ENCODE measurements at regions not wholly inside any gene's neighbourhood (a gene's known extent, or its start where the extent isn't known, plus 50 kb on each side); places are given as distances from the start of the nearest gene placed in this dataset.

DNA sequence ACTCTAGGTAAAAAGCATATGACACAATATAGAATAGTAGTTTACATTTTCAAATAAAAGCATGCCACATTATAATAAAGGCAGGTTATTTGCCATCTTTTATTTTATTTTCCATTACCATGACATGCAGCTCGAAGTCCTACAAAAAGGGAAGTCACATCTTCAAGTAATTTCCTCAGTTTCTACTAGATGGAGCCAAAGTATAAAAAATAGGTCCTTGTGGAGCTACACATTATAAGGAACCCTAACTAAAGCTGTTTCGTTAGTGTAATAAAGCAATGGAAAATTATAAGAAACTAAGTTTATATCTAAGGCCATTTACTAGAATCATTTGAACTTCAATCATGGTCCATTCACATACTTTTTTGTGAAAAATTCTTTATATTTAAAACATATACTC, 674.5 kb downstream of the KCNJ3 start:
- Histone ChIP-seq H3K36me3 (ENCODE audit: insufficient read depth, low read length) (no peaks in the 10 kb centered on the region), H3K79me2 (ENCODE audit: insufficient read depth, low read length) (no peaks in the 10 kb centered on the region), H3K27me3 (ENCODE audit: insufficient read depth, low read length) (no peaks in the 10 kb centered on the region), H3K9ac (ENCODE audit: low read length) (no peak overlapping the region), H3K4me2 (ENCODE audit: low read length) (no peak overlapping the region), H3K4me1 (ENCODE audit: insufficient read depth, low read length) (no peaks in the 10 kb centered on the region), H4K20me1 (ENCODE audit: insufficient read depth, low read length) (no peaks in the 10 kb centered on the region), H3K9me3 (ENCODE audit: insufficient read depth, low read depth, low read length) (no peaks in the 10 kb centered on the region), H3K27ac (ENCODE audit: low read depth, low read length) (no peak overlapping the region), H2AFZ (ENCODE audit: low read depth, low read length) (no peak overlapping the region), H3K4me3 (ENCODE audit: insufficient read depth, low read depth, low read length) (no peak overlapping the region)
- Mint-ChIP-seq H3K27me3 (ENCODE audit: low read depth, unreplicated experiment) (no peaks in the 10 kb centered on the region), H3K4me1 (ENCODE audit: low read depth, unreplicated experiment) (peaks cover 5% of the 10 kb centered on the region), H3K27ac (ENCODE audit: unreplicated experiment) (no peak overlapping the region), H3K4me3 (ENCODE audit: unreplicated experiment) (no peak overlapping the region), H3K9me3 (ENCODE audit: unreplicated experiment) (no peaks in the 10 kb centered on the region), H3K36me3 (ENCODE audit: low read depth, unreplicated experiment) (no peaks in the 10 kb centered on the region)
- FAIRE-seq (no peak), DNase-seq (ENCODE audit: low read depth) (peak; percentile 1)
- TF ChIP-seq EZH2 (IDR thresholded peaks at IDR 0.05; ENCODE audit: insufficient read depth, low read length) = no peak
- TF ChIP-seq, protein P1, sequence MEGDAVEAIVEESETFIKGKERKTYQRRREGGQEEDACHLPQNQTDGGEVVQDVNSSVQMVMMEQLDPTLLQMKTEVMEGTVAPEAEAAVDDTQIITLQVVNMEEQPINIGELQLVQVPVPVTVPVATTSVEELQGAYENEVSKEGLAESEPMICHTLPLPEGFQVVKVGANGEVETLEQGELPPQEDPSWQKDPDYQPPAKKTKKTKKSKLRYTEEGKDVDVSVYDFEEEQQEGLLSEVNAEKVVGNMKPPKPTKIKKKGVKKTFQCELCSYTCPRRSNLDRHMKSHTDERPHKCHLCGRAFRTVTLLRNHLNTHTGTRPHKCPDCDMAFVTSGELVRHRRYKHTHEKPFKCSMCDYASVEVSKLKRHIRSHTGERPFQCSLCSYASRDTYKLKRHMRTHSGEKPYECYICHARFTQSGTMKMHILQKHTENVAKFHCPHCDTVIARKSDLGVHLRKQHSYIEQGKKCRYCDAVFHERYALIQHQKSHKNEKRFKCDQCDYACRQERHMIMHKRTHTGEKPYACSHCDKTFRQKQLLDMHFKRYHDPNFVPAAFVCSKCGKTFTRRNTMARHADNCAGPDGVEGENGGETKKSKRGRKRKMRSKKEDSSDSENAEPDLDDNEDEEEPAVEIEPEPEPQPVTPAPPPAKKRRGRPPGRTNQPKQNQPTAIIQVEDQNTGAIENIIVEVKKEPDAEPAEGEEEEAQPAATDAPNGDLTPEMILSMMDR (IDR thresholded peaks at IDR 0.05; ENCODE audit: insufficient read depth, low read depth, low read length) = peak; percentile 49

DNA sequence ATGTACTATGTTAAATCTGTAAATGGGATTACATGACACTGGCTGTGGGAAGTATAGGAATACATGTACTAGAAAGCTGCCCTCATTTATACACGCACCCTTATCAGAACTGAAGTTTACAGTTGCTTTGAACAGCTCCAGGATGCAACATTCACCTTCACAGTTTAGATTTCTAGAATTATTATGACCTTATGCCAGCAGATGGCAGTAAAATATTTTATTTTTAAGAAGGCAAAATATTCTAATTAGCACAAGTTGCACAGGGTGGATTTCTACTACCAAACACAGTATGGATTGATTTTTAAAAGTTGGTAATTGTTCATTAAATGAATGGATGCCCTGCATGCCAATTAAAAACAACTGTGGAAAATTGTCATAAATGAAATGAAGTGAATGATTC, 670.4 kb downstream of the KCNJ3 start:
- Mint-ChIP-seq H3K36me3 (ENCODE audit: low read depth, unreplicated experiment) (no peaks in the 10 kb centered on the region), H3K4me1 (ENCODE audit: low read depth, unreplicated experiment) (no peaks in the 10 kb centered on the region), H3K27ac (ENCODE audit: unreplicated experiment) (no peak overlapping the region), H3K9me3 (ENCODE audit: unreplicated experiment) (no peaks in the 10 kb centered on the region), H3K4me3 (ENCODE audit: unreplicated experiment) (no peak overlapping the region), H3K27me3 (ENCODE audit: low read depth, unreplicated experiment) (no peaks in the 10 kb centered on the region)
- H4K20me1 ChIP-seq (ENCODE audit: insufficient read depth, low read length) = no peaks in the 10 kb centered on the region
- H3K9ac ChIP-seq (ENCODE audit: low read length) = no peak overlapping the region
- no peaks in the 10 kb centered on the region for H3K79me2 ChIP-seq (ENCODE audit: insufficient read depth, low read length)
- no peak overlapping the region for H2AFZ ChIP-seq (ENCODE audit: low read depth, low read length)
- TF ChIP-seq, protein P1 (IDR thresholded peaks at IDR 0.05; ENCODE audit: insufficient read depth, low read depth, low read length) = peak; percentile 38
- no peak for TF ChIP-seq EZH2 (IDR thresholded peaks at IDR 0.05; ENCODE audit: insufficient read depth, low read length)
- no peaks in the 10 kb centered on the region for H3K9me3 ChIP-seq (ENCODE audit: insufficient read depth, low read depth, low read length)
- no peaks in the 10 kb centered on the region for H3K36me3 ChIP-seq (ENCODE audit: insufficient read depth, low read length)
- H3K4me3 ChIP-seq (ENCODE audit: insufficient read depth, low read depth, low read length) = no peak overlapping the region
- H3K27ac ChIP-seq (ENCODE audit: low read depth, low read length) = no peak overlapping the region
- no peak for FAIRE-seq
- no peak overlapping the region for H3K4me2 ChIP-seq (ENCODE audit: low read length)
- H3K4me1 ChIP-seq (ENCODE audit: insufficient read depth, low read length) = no peaks in the 10 kb centered on the region
- no peak for DNase-seq (ENCODE audit: low read depth)
- no peaks in the 10 kb centered on the region for H3K27me3 ChIP-seq (ENCODE audit: insufficient read depth, low read length)

DNA sequence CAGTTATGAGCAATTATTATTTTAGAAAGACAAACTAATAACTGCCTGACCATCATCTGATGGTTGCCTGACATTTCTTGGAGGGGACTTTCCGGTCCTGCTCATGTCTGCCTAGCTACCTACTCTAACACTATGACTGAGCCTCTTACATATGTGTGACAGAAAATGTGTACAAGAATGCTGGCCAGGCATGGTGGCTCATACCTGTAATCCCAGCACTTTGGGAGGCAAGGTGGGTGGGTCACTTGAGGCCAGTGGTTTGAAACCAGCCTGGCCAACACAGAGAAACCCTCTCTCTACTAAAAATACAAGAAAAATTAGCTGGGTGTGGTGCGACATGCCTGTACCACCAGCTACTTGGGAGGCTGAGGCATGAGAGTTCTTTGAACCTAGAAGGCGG, 666.3 kb downstream of the KCNJ3 start:
- no peaks in the 10 kb centered on the region for H3K36me3 ChIP-seq (ENCODE audit: insufficient read depth, low read length)
- H3K9me3 Mint-ChIP-seq (ENCODE audit: unreplicated experiment) = no peaks in the 10 kb centered on the region
- no peak overlapping the region for H2AFZ ChIP-seq (ENCODE audit: low read depth, low read length)
- no peaks in the 10 kb centered on the region for H4K20me1 ChIP-seq (ENCODE audit: insufficient read depth, low read length)
- H3K4me3 ChIP-seq (ENCODE audit: insufficient read depth, low read depth, low read length) = no peak overlapping the region
- H3K27ac ChIP-seq (ENCODE audit: low read depth, low read length) = no peak overlapping the region
- DNase-seq (ENCODE audit: low read depth) (no peak), FAIRE-seq (no peak)
- no peaks in the 10 kb centered on the region for H3K79me2 ChIP-seq (ENCODE audit: insufficient read depth, low read length)
- H3K4me1 ChIP-seq (ENCODE audit: insufficient read depth, low read length) = no peaks in the 10 kb centered on the region
- no peak overlapping the region for H3K27ac Mint-ChIP-seq (ENCODE audit: unreplicated experiment)
- no peaks in the 10 kb centered on the region for H3K36me3 Mint-ChIP-seq (ENCODE audit: low read depth, unreplicated experiment)
- H3K4me1 Mint-ChIP-seq (ENCODE audit: low read depth, unreplicated experiment) = no peaks in the 10 kb centered on the region
- no peaks in the 10 kb centered on the region for H3K27me3 Mint-ChIP-seq (ENCODE audit: low read depth, unreplicated experiment)
- no peak overlapping the region for H3K9ac ChIP-seq (ENCODE audit: low read length)
- no peak overlapping the region for H3K4me2 ChIP-seq (ENCODE audit: low read length)
- no peak overlapping the region for H3K4me3 Mint-ChIP-seq (ENCODE audit: unreplicated experiment)
- TF ChIP-seq, protein P1 (IDR thresholded peaks at IDR 0.05; ENCODE audit: insufficient read depth, low read depth, low read length) = no peak
- no peak for TF ChIP-seq EZH2 (IDR thresholded peaks at IDR 0.05; ENCODE audit: insufficient read depth, low read length)
- no peaks in the 10 kb centered on the region for H3K27me3 ChIP-seq (ENCODE audit: insufficient read depth, low read length)
- H3K9me3 ChIP-seq (ENCODE audit: insufficient read depth, low read depth, low read length) = no peaks in the 10 kb centered on the region

Data from astrocyte (in vitro differentiated cells and primary cell).